ENCODE measurements at regions not wholly inside any gene's neighbourhood (a gene's known extent, or its start where the extent isn't known, plus 50 kb on each side); places are given as distances from the start of the nearest gene placed in this dataset.

DNA sequence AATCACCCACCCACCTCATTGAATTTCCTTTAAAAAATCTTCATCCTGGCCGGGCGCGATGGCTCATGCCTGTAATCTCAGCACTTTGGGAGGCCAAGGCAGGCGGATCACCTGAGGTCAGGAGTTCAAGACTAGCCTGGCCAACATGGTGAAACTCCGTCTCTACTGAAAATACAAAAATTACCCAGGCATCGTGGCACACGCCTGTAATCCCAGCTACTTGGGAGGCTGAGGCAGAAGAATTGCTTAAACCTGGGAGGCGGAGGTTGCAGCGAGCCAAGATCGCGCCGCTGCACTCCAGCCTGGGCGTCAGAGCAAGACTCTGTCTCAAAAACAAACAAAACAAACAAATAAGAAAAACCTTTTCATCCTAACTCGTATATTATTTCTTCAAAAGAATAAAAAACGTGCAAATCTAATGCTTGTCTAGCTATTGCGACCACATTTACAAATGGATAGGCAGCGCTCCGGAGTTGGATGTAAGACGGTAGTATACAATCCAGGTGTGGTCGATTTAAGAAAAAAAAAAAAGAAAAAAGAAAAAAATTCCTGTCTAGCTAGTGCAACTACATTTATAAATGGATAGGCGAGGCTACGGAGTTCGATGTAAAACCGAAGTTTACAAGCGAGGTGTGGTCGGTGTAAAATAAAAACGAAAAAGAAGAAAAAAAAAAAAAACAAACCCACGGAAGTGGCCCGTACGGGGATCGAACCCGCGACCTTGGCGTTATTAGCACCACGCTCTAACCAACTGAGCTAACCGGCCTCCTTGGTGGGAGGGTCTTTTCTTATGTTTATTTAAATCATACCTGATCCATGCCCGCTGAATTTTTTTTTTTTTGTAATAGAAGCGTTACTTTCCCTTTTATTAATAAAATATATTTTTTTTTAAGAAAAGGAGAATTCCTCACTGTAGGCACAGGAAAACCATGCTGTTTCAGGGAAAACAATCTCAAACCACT, 70.7 kb upstream of the PRSS16 start:
- TF ChIP-seq CTCF (IDR thresholded peaks at IDR 0.05) (no peak), EP300 (IDR thresholded peaks at IDR 0.05) (peak in 1 of 2 donors; percentile 22), POLR2A (IDR thresholded peaks at IDR 0.05) (no peak)

Data from tibial nerve (tissue), 4 donors.